HCT116 (cell line): ENCODE measurements at regions not wholly inside any gene's neighbourhood (a gene's known extent, or its start where the extent isn't known, plus 50 kb on each side); places are given as distances from the start of the nearest gene placed in this dataset.

Experiments used
- ATAC-seq: fragments of 200-7000 bp; cut with Tn5 transposase; 2 replicates; pipeline ENCODE4 v1.9.1; 2020; ENCODE audit warnings: mild to moderate bottlenecking, moderate library complexity
- BruUV-seq: library from RNA; stranded (reverse); fragments of 400-500 nt; replicated peaks from 2 replicates; lab custom pipeline; 2021; lab: Mats Ljungman, UMichigan
- CTCF ChIA-PET: fragments of 300-600 bp; sonication (Branson Sonifier 250); formaldehyde crosslinking; loops from one replicate; lab custom pipeline; 2021; ENCODE audit warnings: antibody characterized with exemption; lab: Charles Lee
- POLR2A ChIA-PET: fragments of 300-600, 350-600 bp; sonication (Branson Sonifier 250); formaldehyde crosslinking; loops from one replicate; lab custom pipeline; 2021; ENCODE audit warnings: antibody characterized with exemption; lab: Charles Lee
- RAD21 ChIA-PET, 2 experiments: fragments of 300-600 bp; sonication (Branson Sonifier 250); formaldehyde crosslinking; loops; one replicate each; lab custom pipeline; 2023; ENCODE audit warnings: low total read pairs in 2 of 2; ENCODE audit not compliant: uncharacterized antibody in 2 of 2, unreplicated experiment in 2 of 2, low non-redundant PET in 1 of 2; lab: Charles Lee
- DNase-seq: peaks from one replicate; pipeline ENCODE4 v3.0.0-alpha.2; 2010; ENCODE audit warnings: low read depth, low spot score
- H2AFZ ChIP-seq: fragments of 200-600 bp; shearing (Covaris generic), sonication (generic); 2 replicates; pipeline ENCODE4 v1.6.1; 2017; ENCODE audit warnings: low read depth, mixed run types, mixed read lengths, antibody characterized with exemption, low read length; ENCODE audit not compliant: poor library complexity, severe bottlenecking
- H3K27ac ChIP-seq: 2 replicates; pipeline ENCODE4 v1.5.1; 2012; ENCODE audit warnings: low read depth, low read length
- H3K27me3 ChIP-seq: fragments of 200-600 bp; sonication (generic); 2 replicates; pipeline ENCODE4 v1.6.1; 2016; ENCODE audit warnings: mixed run types, low read length, mixed read lengths; ENCODE audit not compliant: insufficient read depth
- H3K36me3 ChIP-seq, 2 experiments: fragments of 200-500 bp in 1 of 2; fragments of 200-600 bp in 1 of 2; sonication (Bioruptor generic) in 1 of 2; sonication (generic) in 1 of 2; 2 replicates each; pipeline versions ENCODE4 v1.5.1 to v1.6.1; 2014 to 2016; ENCODE audit warnings: low read length in 2 of 2, inconsistent platforms in 1 of 2, mixed read lengths in 1 of 2, mixed run types in 1 of 2; ENCODE audit not compliant: insufficient read depth in 2 of 2, control insufficient read depth in 1 of 2
- H3K4me1 ChIP-seq, 2 experiments: fragments of 200-600 bp in 1 of 2; sonication (generic) in 1 of 2; 2 replicates each; pipeline versions ENCODE4 v1.5.1 to v1.6.1; 2012 to 2017; ENCODE audit warnings: low read length in 2 of 2, inconsistent platforms in 1 of 2, mild to moderate bottlenecking in 1 of 2, mixed read lengths in 1 of 2, mixed run types in 1 of 2, moderate library complexity in 1 of 2; ENCODE audit not compliant: insufficient read depth in 2 of 2, control insufficient read depth in 1 of 2
- H3K4me2 ChIP-seq: fragments of 200-600 bp; sonication (generic); 2 replicates; pipeline ENCODE4 v1.6.1; 2017; ENCODE audit warnings: mixed run types, low read length, mixed read lengths
- H3K4me3 ChIP-seq, 2 experiments: fragments of 200-600 bp in 1 of 2; sonication (generic) in 1 of 2; replicated peaks in 1 of 2; 2 replicates each; pipeline ENCODE4 v1.5.1; 2011 to 2016; ENCODE audit warnings: low read length in 2 of 2, control low read depth in 1 of 2, low read depth in 1 of 2, mild to moderate bottlenecking in 1 of 2, mixed read lengths in 1 of 2, mixed run types in 1 of 2
- H3K79me2 ChIP-seq: fragments of 200-600 bp; sonication (generic); 2 replicates; pipeline ENCODE4 v1.6.1; 2017; ENCODE audit warnings: mild to moderate bottlenecking, mixed run types, low read length, moderate library complexity, mixed read lengths; ENCODE audit not compliant: insufficient read depth
- H3K9ac ChIP-seq: fragments of 200-600 bp; sonication (generic); 2 replicates; pipeline ENCODE4 v1.6.1; 2016; ENCODE audit warnings: low read length, mixed read lengths
- H3K9me2 ChIP-seq: fragments of 200-600 bp; sonication (generic), shearing (Covaris generic); 2 replicates; pipeline ENCODE4 v1.6.1; 2017; ENCODE audit warnings: mixed run types, mild to moderate bottlenecking, moderate library complexity; ENCODE audit not compliant: insufficient read depth
- H3K9me3 ChIP-seq, 2 experiments: fragments of 200-500 bp in 1 of 2; fragments of 200-600 bp in 1 of 2; sonication (Bioruptor generic) in 1 of 2; sonication (generic) in 1 of 2; 2 replicates each; pipeline ENCODE4 v1.6.1; 2014 to 2017; ENCODE audit warnings: low read length in 2 of 2, mixed read lengths in 2 of 2, inconsistent platforms in 1 of 2, low read depth in 1 of 2, mild to moderate bottlenecking in 1 of 2, mixed run types in 1 of 2, moderate library complexity in 1 of 2; ENCODE audit not compliant: control insufficient read depth in 1 of 2, insufficient read depth in 1 of 2
- H4K20me1 ChIP-seq: fragments of 200-600 bp; sonication (generic), shearing (Covaris generic); 2 replicates; pipeline ENCODE4 v1.6.1; 2017; ENCODE audit warnings: mixed run types, mild to moderate bottlenecking, moderate library complexity; ENCODE audit not compliant: insufficient read depth
- ATF3 ChIP-seq: IDR thresholded peaks from 2 replicates; pipeline ENCODE4 v1.6.1; 2012
- CBX3 ChIP-seq: IDR thresholded peaks from 2 replicates; pipeline ENCODE4 v1.6.1; 2012; ENCODE audit warnings: low read depth
- CEBPB ChIP-seq: IDR thresholded peaks from 2 replicates; pipeline ENCODE4 v1.6.1; 2012; ENCODE audit warnings: low read depth
- CTCF ChIP-seq, 3 experiments: fragments of 200-600 bp in 1 of 3; sonication (generic) in 1 of 3; IDR thresholded peaks in 2 of 3; conservative IDR thresholded peaks in 1 of 3; 2 replicates each; pipeline ENCODE4 v1.5.1; 2012 to 2017; ENCODE audit warnings: low read depth in 2 of 3, low read length in 2 of 3, antibody characterized with exemption in 1 of 3, borderline replicate concordance in 1 of 3, control low read depth in 1 of 3, mild to moderate bottlenecking in 1 of 3, mixed read lengths in 1 of 3, mixed run types in 1 of 3, moderate library complexity in 1 of 3; ENCODE audit not compliant: insufficient read depth in 1 of 3
- ELF1 ChIP-seq: IDR thresholded peaks from 2 replicates; pipeline ENCODE4 v1.6.1; 2012; ENCODE audit warnings: low read depth, borderline replicate concordance
- EZH2 ChIP-seq: fragments of 200-600 bp; sonication (generic); IDR thresholded peaks from 2 replicates; pipeline ENCODE4 v1.6.1; 2017; ENCODE audit warnings: antibody characterized with exemption, mixed run types
- EZH2phosphoT487 ChIP-seq: fragments of 200-600 bp; IDR thresholded peaks from 2 replicates; pipeline ENCODE4 v1.6.1; 2018; ENCODE audit warnings: antibody characterized with exemption, borderline replicate concordance
- FOSL1 ChIP-seq: IDR thresholded peaks from 2 replicates; pipeline ENCODE4 v1.6.1; 2012; ENCODE audit warnings: low read depth
- JUND ChIP-seq: IDR thresholded peaks from 2 replicates; pipeline ENCODE4 v1.6.1; 2012
- RAD21 ChIP-seq: IDR thresholded peaks from 2 replicates; pipeline ENCODE4 v1.6.1; 2012; ENCODE audit warnings: low read depth, mild to moderate bottlenecking
- SIN3A ChIP-seq: IDR thresholded peaks from 2 replicates; pipeline ENCODE4 v1.6.1; 2012; ENCODE audit warnings: low read depth
- SP1 ChIP-seq: IDR thresholded peaks from 2 replicates; pipeline ENCODE4 v1.6.1; 2012; ENCODE audit warnings: low read depth
- SRF ChIP-seq: IDR thresholded peaks from 2 replicates; pipeline ENCODE4 v1.6.1; 2012; ENCODE audit warnings: low read depth
- TCF7L2 ChIP-seq: IDR thresholded peaks from 2 replicates; pipeline ENCODE4 v1.7.0; 2011; ENCODE audit warnings: borderline replicate concordance, inconsistent platforms; ENCODE audit not compliant: insufficient read depth, insufficient read length; ENCODE audit errors: extremely low read depth
- YY1 ChIP-seq: IDR thresholded peaks from 2 replicates; pipeline ENCODE4 v1.6.1; 2011; ENCODE audit warnings: low read length, low read depth, moderate library complexity, mild to moderate bottlenecking; ENCODE audit not compliant: insufficient replicate concordance; ENCODE audit errors: extremely low read depth
- ZFX ChIP-seq: fragments of 450-650 bp; IDR thresholded peaks from 2 replicates; pipeline ENCODE4 v1.6.1; 2017
- ZNF274 ChIP-seq: fragments of 200-500 bp; sonication (Bioruptor generic); IDR thresholded peaks from 2 replicates; pipeline ENCODE4 v1.6.1; 2014; ENCODE audit warnings: mild to moderate bottlenecking, low read depth, low read length, inconsistent platforms
- intact Hi-C: fragments of 100-400 bp; cut with micrococcal nuclease; formaldehyde crosslinking; loops from 2 replicates; pipeline ENCODE4 v1.10.0; 2022
- TF ChIP-seq, protein P1 (sequence below): IDR thresholded peaks from 2 replicates; pipeline ENCODE4 v1.6.1; 2011; ENCODE audit warnings: mild to moderate bottlenecking, low read length, moderate library complexity; ENCODE audit not compliant: insufficient replicate concordance; ENCODE audit errors: extremely low read depth
- TF ChIP-seq, protein P2 (sequence below): IDR thresholded peaks from 2 replicates; pipeline ENCODE4 v1.6.1; 2012; ENCODE audit warnings: low read depth
- TF ChIP-seq, protein P3 (sequence below): IDR thresholded peaks from 2 replicates; pipeline ENCODE4 v1.6.1; 2012

- TF ChIP-seq SIN3A (no peak), CBX3 (no peak), SRF (no peak), YY1 (no peak), SP1 (no peak), FOSL1 (no peak), EZH2phosphoT487 (no peak), JUND (no peak), ZNF274 (no peak), RAD21 (no peak), ZFX (no peak), ELF1 (no peak), CEBPB (no peak), EZH2 (no peak), ATF3 (no peak), TCF7L2 (no peak), CTCF (IDR thresholded peaks at IDR 0.05 in 2 of 3, conservative IDR thresholded peaks at IDR 0.05 in 1 of 3; ENCODE audit: borderline replicate concordance in 1 of 3, insufficient read depth in 1 of 3, low read depth in 2 of 3, low read length in 2 of 3) (no peak)
- TF ChIP-seq, protein P1, sequence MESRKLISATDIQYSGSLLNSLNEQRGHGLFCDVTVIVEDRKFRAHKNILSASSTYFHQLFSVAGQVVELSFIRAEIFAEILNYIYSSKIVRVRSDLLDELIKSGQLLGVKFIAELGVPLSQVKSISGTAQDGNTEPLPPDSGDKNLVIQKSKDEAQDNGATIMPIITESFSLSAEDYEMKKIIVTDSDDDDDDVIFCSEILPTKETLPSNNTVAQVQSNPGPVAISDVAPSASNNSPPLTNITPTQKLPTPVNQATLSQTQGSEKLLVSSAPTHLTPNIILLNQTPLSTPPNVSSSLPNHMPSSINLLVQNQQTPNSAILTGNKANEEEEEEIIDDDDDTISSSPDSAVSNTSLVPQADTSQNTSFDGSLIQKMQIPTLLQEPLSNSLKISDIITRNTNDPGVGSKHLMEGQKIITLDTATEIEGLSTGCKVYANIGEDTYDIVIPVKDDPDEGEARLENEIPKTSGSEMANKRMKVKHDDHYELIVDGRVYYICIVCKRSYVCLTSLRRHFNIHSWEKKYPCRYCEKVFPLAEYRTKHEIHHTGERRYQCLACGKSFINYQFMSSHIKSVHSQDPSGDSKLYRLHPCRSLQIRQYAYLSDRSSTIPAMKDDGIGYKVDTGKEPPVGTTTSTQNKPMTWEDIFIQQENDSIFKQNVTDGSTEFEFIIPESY = no peak
- TF ChIP-seq, protein P2, sequence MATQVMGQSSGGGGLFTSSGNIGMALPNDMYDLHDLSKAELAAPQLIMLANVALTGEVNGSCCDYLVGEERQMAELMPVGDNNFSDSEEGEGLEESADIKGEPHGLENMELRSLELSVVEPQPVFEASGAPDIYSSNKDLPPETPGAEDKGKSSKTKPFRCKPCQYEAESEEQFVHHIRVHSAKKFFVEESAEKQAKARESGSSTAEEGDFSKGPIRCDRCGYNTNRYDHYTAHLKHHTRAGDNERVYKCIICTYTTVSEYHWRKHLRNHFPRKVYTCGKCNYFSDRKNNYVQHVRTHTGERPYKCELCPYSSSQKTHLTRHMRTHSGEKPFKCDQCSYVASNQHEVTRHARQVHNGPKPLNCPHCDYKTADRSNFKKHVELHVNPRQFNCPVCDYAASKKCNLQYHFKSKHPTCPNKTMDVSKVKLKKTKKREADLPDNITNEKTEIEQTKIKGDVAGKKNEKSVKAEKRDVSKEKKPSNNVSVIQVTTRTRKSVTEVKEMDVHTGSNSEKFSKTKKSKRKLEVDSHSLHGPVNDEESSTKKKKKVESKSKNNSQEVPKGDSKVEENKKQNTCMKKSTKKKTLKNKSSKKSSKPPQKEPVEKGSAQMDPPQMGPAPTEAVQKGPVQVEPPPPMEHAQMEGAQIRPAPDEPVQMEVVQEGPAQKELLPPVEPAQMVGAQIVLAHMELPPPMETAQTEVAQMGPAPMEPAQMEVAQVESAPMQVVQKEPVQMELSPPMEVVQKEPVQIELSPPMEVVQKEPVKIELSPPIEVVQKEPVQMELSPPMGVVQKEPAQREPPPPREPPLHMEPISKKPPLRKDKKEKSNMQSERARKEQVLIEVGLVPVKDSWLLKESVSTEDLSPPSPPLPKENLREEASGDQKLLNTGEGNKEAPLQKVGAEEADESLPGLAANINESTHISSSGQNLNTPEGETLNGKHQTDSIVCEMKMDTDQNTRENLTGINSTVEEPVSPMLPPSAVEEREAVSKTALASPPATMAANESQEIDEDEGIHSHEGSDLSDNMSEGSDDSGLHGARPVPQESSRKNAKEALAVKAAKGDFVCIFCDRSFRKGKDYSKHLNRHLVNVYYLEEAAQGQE = no peak
- TF ChIP-seq, protein P3, sequence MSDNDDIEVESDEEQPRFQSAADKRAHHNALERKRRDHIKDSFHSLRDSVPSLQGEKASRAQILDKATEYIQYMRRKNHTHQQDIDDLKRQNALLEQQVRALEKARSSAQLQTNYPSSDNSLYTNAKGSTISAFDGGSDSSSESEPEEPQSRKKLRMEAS = no peak
- Histone ChIP-seq H2AFZ (no peak overlapping the region), H3K4me3 (no peak overlapping the region), H3K4me2 (no peak overlapping the region), H3K27ac (no peak overlapping the region), H4K20me1 (no peaks in the 10 kb centered on the region), H3K27me3 (no peaks in the 10 kb centered on the region), H3K79me2 (no peaks in the 10 kb centered on the region), H3K36me3 (no peaks in the 10 kb centered on the region), H3K4me1 (no peaks in the 10 kb centered on the region), H3K9me3 (peaks cover 14 to 25% of the 10 kb centered on the region in 2 experiments; a peak in 2 of 4 replicates), H3K9me2 (no peaks in the 10 kb centered on the region), H3K9ac (no peak overlapping the region)
- no TSS peak for BruUV-seq
- ATAC-seq = no peak
- no peak for DNase-seq
- ChIA-PET CTCF (no interaction called here), POLR2A (no interaction called here), RAD21 (no interaction called here)
- intact Hi-C loops = no loop called here
Observed at GRCh38 chr18:41587976-41588375, 367.1 kb upstream of the PIK3C3 start.
